Epithelial cell of proximal tubule (primary cell): ENCODE measurements at regions not wholly inside any gene's neighbourhood (a gene's known extent, or its start where the extent isn't known, plus 50 kb on each side); places are given as distances from the start of the nearest gene placed in this dataset.
"Not testable (repeated sequence)": the region's sequence is repeated elsewhere in the genome, so short reads cannot be mapped to it uniquely, and the experiment has no call there.

Experiments used
- DNase-seq: peaks from one replicate; pipeline ENCODE4 v3.0.0-alpha.2; 2011; ENCODE audit warnings: low read depth
- H3K4me3 ChIP-seq: 2 replicates; pipeline ENCODE4 v1.5.1; 2011; ENCODE audit warnings: low read depth, mild to moderate bottlenecking, low read length
- CTCF ChIP-seq: conservative IDR thresholded peaks from 2 replicates; pipeline ENCODE4 v1.5.1; 2012; ENCODE audit warnings: low read depth, mild to moderate bottlenecking, low read length

- no peak for DNase-seq
- no peak for TF ChIP-seq CTCF
- H3K4me3 ChIP-seq = no peak overlapping the region
These were observed 147.7 kb upstream of the DPP10 start for GRCh38 chr2:114294741-114295140.

GRCh38 chr2:114300351-114300750, 142.1 kb upstream of the DPP10 start:
- not testable (repeated sequence) for H3K4me3 ChIP-seq, DNase-seq

- no peak overlapping the region for H3K4me3 ChIP-seq
- DNase-seq = no peak
- TF ChIP-seq CTCF = no peak
These were observed 125.7 kb upstream of the DPP10 start for GRCh38 chr2:114316532-114317300.

- H3K4me3 ChIP-seq = no peak overlapping the region
- no peak for TF ChIP-seq CTCF
- DNase-seq = no peak
These were observed 111.8 kb upstream of the DPP10 start for GRCh38 chr2:114330594-114330993.

- DNase-seq = no peak
- H3K4me3 ChIP-seq = no peak overlapping the region
- TF ChIP-seq CTCF = no peak
These were observed 110.5 kb upstream of the DPP10 start for GRCh38 chr2:114331934-114332333.

GRCh38 chr2:114345246-114345645, 97.2 kb upstream of the DPP10 start:
- DNase-seq = no peak
- TF ChIP-seq CTCF = no peak
- H3K4me3 ChIP-seq = no peak overlapping the region

- no peak for TF ChIP-seq CTCF
These were observed 95.8 kb upstream of the DPP10 start for GRCh38 chr2:114346658-114347057.

More at GRCh38 chr2:114346658-114347057, 95.8 kb upstream of the DPP10 start:
- no peak for DNase-seq
- H3K4me3 ChIP-seq = no peak overlapping the region
